ENCODE measurements at regions not wholly inside any gene's neighbourhood (a gene's known extent, or its start where the extent isn't known, plus 50 kb on each side); places are given as distances from the start of the nearest gene placed in this dataset.

DNA sequence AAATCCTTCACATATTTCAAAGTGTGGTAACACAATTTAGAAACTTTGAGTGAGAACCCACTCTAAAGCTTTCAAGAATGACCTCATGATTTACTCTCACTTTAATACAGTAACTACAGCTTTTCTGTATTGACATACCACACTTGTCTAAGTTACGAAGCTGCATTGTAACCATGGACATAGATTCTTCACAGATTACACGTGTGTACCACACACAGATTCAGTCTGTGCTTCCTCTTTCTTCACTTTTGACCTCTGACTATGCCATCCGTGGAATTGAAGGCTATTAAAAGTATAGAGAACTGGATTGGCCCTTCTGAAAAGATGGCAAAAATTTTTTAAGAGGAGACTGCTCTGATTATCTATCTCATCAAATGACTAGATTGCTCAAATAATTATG lies 172.7 kb downstream of the TANC2 start:
- Histone ChIP-seq H4K20me1 (ENCODE audit: insufficient read depth) (peaks cover 69% of the 10 kb centered on the region), H3K9me2 (ENCODE audit: insufficient read depth) (no peaks in the 10 kb centered on the region), H3K27ac (no peak overlapping the region), H3K27me3 (ENCODE audit: insufficient read depth, low read depth) (no peaks in the 10 kb centered on the region), H3K4me3 (no peak overlapping the region), H2AFZ (no peak overlapping the region), H3K36me3 (ENCODE audit: low read depth) (no peaks in the 10 kb centered on the region; the same call in 1 of the 2 replicates), H3F3A (ENCODE audit: insufficient read depth, low read depth) (peaks cover 39% of the 10 kb centered on the region), H3K4me2 (no peak overlapping the region), H3K79me2 (ENCODE audit: low read depth) (peaks cover 83% of the 10 kb centered on the region), H3K4me1 (replicated peaks; ENCODE audit: insufficient read depth) (no peaks in the 10 kb centered on the region), H3K9me3 (ENCODE audit: insufficient read depth, low read depth) (no peaks in the 10 kb centered on the region)
- TF ChIP-seq, protein P1, sequence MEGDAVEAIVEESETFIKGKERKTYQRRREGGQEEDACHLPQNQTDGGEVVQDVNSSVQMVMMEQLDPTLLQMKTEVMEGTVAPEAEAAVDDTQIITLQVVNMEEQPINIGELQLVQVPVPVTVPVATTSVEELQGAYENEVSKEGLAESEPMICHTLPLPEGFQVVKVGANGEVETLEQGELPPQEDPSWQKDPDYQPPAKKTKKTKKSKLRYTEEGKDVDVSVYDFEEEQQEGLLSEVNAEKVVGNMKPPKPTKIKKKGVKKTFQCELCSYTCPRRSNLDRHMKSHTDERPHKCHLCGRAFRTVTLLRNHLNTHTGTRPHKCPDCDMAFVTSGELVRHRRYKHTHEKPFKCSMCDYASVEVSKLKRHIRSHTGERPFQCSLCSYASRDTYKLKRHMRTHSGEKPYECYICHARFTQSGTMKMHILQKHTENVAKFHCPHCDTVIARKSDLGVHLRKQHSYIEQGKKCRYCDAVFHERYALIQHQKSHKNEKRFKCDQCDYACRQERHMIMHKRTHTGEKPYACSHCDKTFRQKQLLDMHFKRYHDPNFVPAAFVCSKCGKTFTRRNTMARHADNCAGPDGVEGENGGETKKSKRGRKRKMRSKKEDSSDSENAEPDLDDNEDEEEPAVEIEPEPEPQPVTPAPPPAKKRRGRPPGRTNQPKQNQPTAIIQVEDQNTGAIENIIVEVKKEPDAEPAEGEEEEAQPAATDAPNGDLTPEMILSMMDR (conservative IDR thresholded peaks at IDR 0.05), result no peak
- BruUV-seq (replicated peaks), result no TSS peak
- CTCF ChIA-PET, result interaction anchor here (0.6 kb wide), 1 partner anchor 11 kb away, joined by 3 read pairs; no protein-coding TSS in a partner anchor
- intact Hi-C loops (cut with micrococcal nuclease; ENCODE audit: unreplicated experiment), result no loop called here
- POLR2A ChIA-PET (ENCODE audit: unreplicated experiment), result no interaction called here
- DNase-seq, result no peak

DNA sequence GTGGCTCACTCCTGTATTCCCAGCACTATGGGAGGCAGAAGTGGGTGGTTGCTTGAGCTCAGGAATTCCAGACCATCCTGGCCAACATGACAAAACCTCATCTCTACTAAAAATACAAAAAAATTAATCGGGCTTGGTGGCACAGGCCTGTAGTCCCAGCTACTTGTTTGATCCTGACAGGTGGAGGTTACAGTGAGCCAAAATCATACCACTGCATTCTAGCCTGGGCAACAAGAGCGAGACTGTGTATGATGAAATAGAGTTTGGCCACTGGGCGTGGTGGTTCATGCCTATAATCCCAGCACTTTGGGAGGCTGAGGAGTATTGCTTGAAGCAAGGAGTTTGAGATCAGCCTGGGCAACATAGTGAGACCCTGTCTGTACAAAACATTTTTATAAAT lies 173.3 kb downstream of the TANC2 start:
- H3K9me2 ChIP-seq (ENCODE audit: insufficient read depth), result no peaks in the 10 kb centered on the region
- BruUV-seq (replicated peaks), result no TSS peak
- no peak overlapping the region for H3K4me2 ChIP-seq
- H3K9me3 ChIP-seq (ENCODE audit: insufficient read depth, low read depth), result no peaks in the 10 kb centered on the region
- POLR2A ChIA-PET (ENCODE audit: unreplicated experiment), result no interaction called here
- H3K27me3 ChIP-seq (ENCODE audit: insufficient read depth, low read depth), result no peaks in the 10 kb centered on the region
- no peaks in the 10 kb centered on the region for H3K4me1 ChIP-seq (replicated peaks; ENCODE audit: insufficient read depth)
- H3K36me3 ChIP-seq (ENCODE audit: low read depth), result peaks cover 5% of the 10 kb centered on the region; the same call in 1 of the 2 replicates
- no peak for TF ChIP-seq EZH2 (IDR thresholded peaks at IDR 0.05; ENCODE audit: low read depth)
- TF ChIP-seq, protein P1 (conservative IDR thresholded peaks at IDR 0.05), result no peak
- H3K4me3 ChIP-seq, result no peak overlapping the region
- H3K27ac ChIP-seq, result no peak overlapping the region
- no peak overlapping the region for H2AFZ ChIP-seq
- intact Hi-C loops (cut with micrococcal nuclease; ENCODE audit: unreplicated experiment), result no loop called here
- peaks cover 68% of the 10 kb centered on the region for H4K20me1 ChIP-seq (ENCODE audit: insufficient read depth)
- no peak for DNase-seq
- CTCF ChIA-PET, result no interaction called here
- H3K79me2 ChIP-seq (ENCODE audit: low read depth), result peaks cover 84% of the 10 kb centered on the region
- peaks cover 39% of the 10 kb centered on the region for H3F3A ChIP-seq (ENCODE audit: insufficient read depth, low read depth)

DNA sequence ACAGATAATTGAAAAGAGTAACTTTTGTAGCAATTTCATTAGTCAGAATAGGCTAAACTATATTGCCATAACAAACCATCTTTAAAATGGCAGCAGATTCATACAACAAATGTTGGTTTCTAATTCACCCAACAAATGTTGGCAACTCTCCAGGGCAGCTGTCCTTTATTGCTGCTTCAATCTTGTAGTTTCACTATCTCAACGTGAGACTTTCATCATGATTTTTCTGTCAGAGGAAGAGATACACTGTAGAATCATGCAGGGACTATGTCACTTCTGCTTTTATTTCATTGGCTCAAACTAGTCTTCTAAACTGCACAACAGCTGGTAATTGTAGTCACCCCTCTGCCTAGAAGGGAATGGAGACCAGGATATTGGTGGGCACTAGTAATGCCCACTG lies 174.2 kb downstream of the TANC2 start:
- TF ChIP-seq, protein P1 (conservative IDR thresholded peaks at IDR 0.05), result no peak
- Histone ChIP-seq H4K20me1 (ENCODE audit: insufficient read depth) (peaks cover 63% of the 10 kb centered on the region), H3K4me2 (no peak overlapping the region), H3K4me1 (replicated peaks; ENCODE audit: insufficient read depth) (no peaks in the 10 kb centered on the region), H3K9me2 (ENCODE audit: insufficient read depth) (no peaks in the 10 kb centered on the region), H2AFZ (no peak overlapping the region), H3K4me3 (no peak overlapping the region), H3K27me3 (ENCODE audit: insufficient read depth, low read depth) (no peaks in the 10 kb centered on the region), H3F3A (ENCODE audit: insufficient read depth, low read depth) (peaks cover 39% of the 10 kb centered on the region), H3K27ac (no peak overlapping the region), H3K9me3 (ENCODE audit: insufficient read depth, low read depth) (no peaks in the 10 kb centered on the region), H3K79me2 (ENCODE audit: low read depth) (peaks cover 86% of the 10 kb centered on the region), H3K36me3 (ENCODE audit: low read depth) (0 out of 2 replicates have a peak, but pooled peaks cover 6% of the 10 kb centered on the region)
- POLR2A ChIA-PET (ENCODE audit: unreplicated experiment), result no interaction called here
- CTCF ChIA-PET, result no interaction called here
- BruUV-seq (replicated peaks), result no TSS peak
- DNase-seq, result no peak
- intact Hi-C loops (cut with micrococcal nuclease; ENCODE audit: unreplicated experiment), result no loop called here
